ENCODE measurements at regions not wholly inside any gene's neighbourhood (a gene's known extent, or its start where the extent isn't known, plus 50 kb on each side); places are given as distances from the start of the nearest gene placed in this dataset.

GRCh38 chr3:180335050-180335449 lies 266.9 kb upstream of the TTC14 start:
- DNase-seq, result peak in 36 of 56 donors; percentile 1 to 51 (median 18)

DNA sequence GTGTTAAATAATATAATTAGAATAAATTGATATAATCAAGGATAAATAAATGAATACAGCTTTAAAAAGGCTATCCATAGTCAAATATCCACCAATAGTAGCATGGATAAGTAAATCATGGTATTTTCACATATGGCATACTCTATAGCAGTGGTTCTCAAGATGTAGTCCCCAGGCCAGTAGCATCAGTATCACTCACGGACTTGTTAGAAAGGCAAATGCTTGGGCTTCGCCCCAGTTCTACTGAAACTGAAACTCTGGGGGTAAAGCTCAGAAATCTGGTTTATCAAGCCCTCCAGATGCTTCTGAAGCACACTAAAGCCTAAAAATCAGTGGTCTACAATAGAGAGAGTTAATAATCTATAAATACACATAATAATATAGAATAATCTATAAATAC lies 261.6 kb upstream of the TTC14 start:
- no peak for DNase-seq

DNA sequence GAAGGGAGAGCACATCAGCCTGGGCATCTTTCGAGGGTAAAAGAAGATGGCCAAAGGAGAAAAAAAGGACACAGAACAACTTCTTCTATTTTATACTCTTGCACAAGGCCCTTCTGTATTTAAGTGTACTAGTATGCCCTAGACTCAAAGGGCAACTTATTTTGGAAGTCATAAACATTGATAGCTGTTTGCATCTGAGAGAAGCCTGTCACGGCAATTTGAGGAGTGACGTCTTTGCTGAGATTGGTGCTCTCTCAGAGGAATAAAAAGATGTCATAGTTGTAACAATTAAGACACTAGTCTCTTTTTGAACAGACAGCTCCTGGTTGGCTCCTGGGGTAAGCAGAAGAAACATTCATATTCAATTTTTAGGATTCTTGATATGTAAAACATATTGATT lies 260.4 kb upstream of the TTC14 start:
- no peak for DNase-seq

- no peak for DNase-seq
Observed at GRCh38 chr3:180351601-180352000, 250.4 kb upstream of the TTC14 start.

DNA sequence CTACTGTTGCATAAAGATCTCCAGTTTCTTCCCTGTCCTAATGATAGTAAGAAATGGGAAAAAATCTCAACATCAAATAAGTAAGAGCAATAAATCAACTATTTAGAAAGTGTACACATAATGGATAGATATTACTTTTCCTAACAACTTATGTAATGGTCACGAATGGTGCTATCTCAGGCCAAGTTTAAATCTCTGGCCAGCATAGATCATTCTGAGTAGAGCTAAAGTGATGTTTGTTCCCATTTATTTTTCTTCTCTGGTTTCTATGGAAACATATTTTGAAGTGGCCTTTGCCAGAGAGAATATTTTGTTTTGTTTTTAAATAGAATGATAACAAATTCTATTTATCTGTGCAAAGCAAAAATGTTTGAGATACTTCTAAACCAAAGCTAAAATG lies 249.7 kb upstream of the TTC14 start:
- DNase-seq, result no peak

- DNase-seq, result no peak
Observed at GRCh38 chr3:180354214-180354613, 247.7 kb upstream of the TTC14 start.

DNA sequence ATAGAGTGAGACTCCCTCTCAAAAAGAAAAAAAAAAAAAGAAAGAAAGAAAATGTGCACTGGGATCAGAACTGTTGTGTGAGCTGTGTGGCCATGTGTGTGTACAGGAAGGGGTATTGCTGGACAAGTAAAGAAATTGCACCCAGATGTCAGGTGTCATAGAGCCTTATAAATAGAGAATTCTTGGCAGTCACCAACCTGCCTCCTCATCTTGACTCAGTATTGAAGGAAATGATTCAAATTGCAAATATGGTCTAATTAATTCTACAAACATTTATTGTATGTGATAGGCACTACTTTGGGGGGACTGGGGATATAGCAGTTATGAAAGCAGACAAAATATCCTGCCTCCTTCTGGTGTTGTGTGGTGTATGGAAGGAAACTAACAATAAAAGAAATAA lies 243.8 kb upstream of the TTC14 start:
- DNase-seq, result no peak

- DNase-seq, result no peak
Observed at GRCh38 chr3:180359061-180359952, 242.7 kb upstream of the TTC14 start.

DNA sequence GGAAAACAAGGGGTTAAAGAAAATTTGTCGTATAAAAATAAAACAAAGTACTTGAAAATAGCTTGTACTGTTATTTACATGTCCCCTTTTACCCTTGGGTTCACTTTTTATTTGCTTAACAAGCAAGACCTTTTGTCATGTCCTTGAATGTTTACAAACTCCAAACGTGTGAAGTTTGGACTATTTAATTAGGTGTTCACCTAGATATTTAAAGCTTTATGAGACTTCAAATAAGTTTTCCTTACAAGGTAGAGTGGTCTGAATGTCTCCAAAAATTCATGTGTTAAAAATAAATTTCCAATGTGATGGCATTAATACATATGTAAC lies 242.0 kb upstream of the TTC14 start:
- DNase-seq, result no peak

GRCh38 chr3:180362081-180362480 lies 239.9 kb upstream of the TTC14 start:
- DNase-seq, result no peak

- no peak for DNase-seq
Observed at GRCh38 chr3:180375831-180376230, 226.1 kb upstream of the TTC14 start.

DNA sequence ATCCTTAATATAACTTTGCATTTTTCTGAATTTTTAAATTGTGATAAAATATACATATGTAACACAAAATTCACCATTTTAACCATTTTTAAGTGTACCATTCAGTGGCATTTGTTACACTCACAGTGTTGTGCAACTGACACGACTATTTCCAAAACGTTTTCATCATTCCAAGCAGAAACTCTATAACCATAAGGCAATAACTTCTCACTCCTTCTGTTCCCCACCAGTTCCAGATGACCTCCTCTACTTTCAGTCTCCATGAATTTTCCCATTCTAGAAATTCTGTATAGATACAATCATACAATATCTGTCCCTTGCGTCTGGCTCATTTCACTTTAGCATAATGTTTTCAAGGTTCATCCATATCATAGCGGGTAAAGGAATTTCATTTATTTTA lies 223.5 kb upstream of the TTC14 start:
- DNase-seq, result no peak

- DNase-seq, result no peak
Observed at GRCh38 chr3:180382638-180383180, 219.3 kb upstream of the TTC14 start.

DNA sequence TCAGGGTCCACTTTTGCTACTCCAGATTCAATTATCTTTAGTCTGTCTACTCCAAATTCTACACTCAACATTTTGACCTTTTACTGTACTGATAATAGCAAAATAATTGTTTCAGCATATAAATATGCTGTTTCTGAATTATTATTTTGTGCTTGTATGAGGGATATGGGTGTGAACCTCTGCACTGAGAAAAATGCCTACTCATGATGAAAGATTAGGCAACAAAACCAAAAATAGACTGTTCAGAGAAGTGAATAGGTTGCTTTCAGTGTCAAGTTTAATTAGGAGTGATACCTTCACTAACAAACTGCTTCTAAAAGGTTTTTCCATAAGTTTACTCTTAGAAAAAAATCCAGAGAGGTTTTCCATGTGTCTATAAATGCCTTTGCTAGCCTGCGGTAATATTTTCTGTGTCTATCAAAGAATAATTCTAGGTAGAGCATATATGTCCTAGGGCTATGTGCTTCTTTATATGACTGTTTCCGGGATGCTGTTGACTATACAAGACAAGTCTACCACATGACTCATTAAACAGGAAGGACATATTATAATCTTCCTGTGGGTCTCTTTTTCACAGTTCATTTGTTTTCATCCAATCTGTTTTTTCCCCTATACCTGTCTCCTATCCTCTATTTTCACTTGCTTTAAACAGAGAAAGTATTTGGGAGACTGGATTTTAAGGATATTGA lies 218.5 kb upstream of the TTC14 start:
- DNase-seq, result no peak

GRCh38 chr3:180390313-180390712 lies 211.7 kb upstream of the TTC14 start:
- no peak for DNase-seq

GRCh38 chr3:180391001-180391400 lies 211.0 kb upstream of the TTC14 start:
- DNase-seq, result no peak

- DNase-seq, result no peak
Observed at GRCh38 chr3:180401226-180401625, 200.7 kb upstream of the TTC14 start.

DNA sequence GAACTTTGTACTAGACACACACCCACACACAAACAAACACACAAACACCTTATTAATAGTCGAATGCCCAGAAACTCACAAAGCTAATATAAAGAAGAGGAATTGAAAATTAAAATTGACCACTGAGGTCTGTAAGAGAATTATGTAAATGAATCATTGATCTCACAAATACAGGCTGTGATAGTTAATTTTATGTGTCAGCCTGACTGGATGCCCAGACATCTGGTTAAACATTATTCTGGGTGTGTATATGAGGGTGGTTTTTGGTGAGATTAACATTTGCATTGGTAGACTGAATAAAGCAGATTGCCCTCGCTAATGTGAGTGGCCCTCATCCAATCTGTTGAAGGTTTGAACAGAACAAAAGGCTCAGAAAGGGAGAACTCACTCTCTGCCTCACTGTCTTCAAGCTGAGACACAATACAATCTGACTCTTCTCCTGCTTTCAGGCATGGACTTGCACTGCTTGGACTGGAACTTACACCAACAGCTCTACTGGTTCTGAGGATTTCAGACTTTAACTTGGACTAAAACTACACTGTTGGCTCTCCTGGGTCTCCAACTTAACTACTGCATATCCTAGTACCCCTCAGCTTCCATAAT lies 199.4 kb upstream of the TTC14 start:
- DNase-seq, result no peak

- no peak for DNase-seq
Observed at GRCh38 chr3:180403156-180403555, 198.8 kb upstream of the TTC14 start.

DNA sequence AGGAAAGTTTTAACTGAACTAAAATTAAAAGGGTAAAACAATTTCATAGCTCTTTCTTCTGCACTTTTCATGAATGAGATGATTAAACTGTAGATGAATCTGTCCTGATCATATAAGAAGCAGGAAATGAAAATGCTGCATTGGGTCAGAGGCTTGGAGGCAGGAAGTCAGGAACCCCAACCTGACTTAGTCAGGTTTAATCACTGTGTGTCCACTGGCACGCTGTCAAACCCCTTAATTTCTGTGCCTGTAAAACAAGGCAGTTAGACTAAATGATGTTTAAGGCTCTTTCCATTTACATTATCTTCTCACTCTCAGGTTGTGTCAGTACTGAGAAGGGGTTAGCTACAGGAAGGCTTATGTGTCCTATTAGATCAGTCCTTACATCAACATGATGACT lies 193.3 kb upstream of the TTC14 start:
- DNase-seq, result no peak

DNA sequence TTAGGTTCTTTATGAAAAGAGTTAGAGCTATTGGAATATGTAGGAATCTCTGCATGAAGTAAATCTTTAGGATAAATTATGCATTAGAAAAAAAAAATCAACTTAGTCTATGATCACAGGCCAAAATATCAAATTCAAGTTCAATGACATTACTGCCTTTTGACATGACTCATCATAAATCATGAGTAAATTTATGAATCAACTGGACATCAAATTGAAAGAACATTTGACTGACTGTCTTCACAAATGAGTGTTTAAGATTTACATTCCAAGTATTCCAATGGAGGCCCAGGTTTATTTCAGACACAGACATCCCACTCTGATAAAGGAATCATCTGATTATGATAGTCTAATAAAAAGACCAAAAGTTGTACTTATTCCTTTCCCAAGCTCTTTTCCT lies 192.8 kb upstream of the TTC14 start:
- no peak for DNase-seq

- DNase-seq, result no peak
Observed at GRCh38 chr3:180409883-180410282, 192.1 kb upstream of the TTC14 start.
